ENCODE measurements at regions not wholly inside any gene's neighbourhood (a gene's known extent, or its start where the extent isn't known, plus 50 kb on each side); places are given as distances from the start of the nearest gene placed in this dataset.
"Not testable (repeated sequence)": the region's sequence is repeated elsewhere in the genome, so short reads cannot be mapped to it uniquely, and the experiment has no call there.

DNA sequence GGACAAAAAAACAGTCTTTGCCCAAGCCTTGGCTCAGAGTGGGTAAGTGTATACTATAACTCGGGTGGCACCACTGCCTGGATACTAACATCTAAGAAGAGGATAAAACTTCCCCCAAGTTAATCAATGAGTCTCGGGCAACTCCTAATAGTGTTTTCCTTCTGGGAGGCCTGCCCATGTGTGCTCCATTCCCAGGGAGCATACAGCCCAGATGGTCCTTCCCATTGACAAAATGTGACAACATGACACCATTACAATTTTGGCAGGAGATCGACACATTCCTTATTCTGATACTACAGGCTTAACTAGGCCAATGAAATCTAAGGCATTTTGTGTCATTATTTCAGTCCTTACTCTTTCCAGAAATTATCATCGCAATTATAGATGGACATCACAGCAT lies 52.7 kb upstream of the CRIM1 start:
- FAIRE-seq (no peak), DNase-seq (ENCODE audit: insufficient read length, low spot score) (no peak)

DNA sequence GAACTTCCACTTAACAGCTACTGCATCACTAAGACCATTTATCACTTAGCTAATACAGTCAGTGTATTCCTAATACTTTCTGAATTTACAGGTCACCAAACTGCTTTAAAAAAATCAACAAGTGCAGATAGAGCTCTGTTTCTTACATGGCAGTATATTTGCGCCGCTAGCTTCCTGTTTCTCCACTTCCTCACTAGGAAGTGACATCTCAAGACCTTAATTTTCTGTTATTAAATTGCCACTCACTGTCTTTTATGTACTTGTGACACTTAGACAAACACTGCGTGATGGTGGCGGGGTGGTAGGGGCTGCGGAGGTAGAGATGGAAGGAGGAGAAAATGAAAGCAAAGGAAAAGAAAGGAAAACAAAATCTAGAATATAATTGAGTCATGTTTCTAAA lies 53.7 kb upstream of the CRIM1 start:
- FAIRE-seq (no peak), DNase-seq (ENCODE audit: insufficient read length, low spot score) (no peak)

- FAIRE-seq (no peak), DNase-seq (ENCODE audit: insufficient read length, low spot score) (no peak)
Measured at GRCh38 chr2:36300697-36301096, 54.9 kb upstream of the CRIM1 start.

DNA sequence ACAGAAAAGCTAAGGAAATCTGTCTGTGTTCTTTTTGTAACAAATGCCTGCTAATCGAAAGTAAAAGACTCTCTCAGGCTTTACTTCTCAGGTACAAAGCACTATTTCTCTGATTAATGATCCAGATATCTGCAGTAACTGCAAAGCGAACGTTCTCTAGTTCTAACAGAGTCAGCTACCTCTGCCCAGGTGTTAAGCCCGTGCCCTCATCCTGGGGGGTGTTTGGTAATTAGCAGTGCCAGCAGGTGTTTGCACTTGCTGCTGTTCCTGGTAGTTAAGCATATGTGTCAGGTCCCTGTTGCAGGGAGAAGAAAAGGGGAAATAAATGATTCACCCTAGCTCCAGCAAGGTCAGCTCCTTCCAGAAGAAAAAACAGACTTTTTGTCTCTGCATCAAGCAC lies 58.8 kb upstream of the CRIM1 start:
- no peak for DNase-seq (ENCODE audit: insufficient read length, low spot score)
- FAIRE-seq = no peak

- DNase-seq (ENCODE audit: insufficient read length, low spot score) (no peak), FAIRE-seq (no peak)
Measured at GRCh38 chr2:36294316-36294721, 61.3 kb upstream of the CRIM1 start.

GRCh38 chr2:36290306-36290856 lies 65.2 kb upstream of the CRIM1 start:
- DNase-seq (ENCODE audit: insufficient read length, low spot score) = no peak
- no peak for FAIRE-seq

GRCh38 chr2:36289731-36290130 lies 65.8 kb upstream of the CRIM1 start:
- DNase-seq (ENCODE audit: insufficient read length, low spot score) (no peak), FAIRE-seq (no peak)

GRCh38 chr2:36287363-36288275 lies 68.0 kb upstream of the CRIM1 start:
- DNase-seq (ENCODE audit: insufficient read length, low spot score) (no peak), FAIRE-seq (peak; percentile 37)

DNA sequence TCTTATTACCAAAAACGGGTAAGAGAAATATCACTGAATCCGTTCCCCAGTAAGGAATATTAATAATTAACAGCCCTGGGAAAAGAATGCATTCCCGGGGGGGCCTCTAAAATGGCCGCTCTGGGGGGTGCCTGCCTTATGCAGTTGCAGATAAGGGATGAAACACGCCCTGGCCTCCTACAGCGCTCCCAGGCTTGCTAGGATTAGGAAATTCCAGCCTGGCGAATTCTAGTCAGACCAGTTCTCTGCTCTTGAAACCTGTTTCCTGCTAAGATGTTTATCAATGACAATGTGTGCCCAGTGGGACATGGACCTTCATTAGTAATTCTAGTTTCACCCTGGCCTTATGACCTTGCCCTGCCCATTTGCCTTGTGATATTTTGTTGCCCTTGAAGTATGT lies 76.1 kb upstream of the CRIM1 start:
- DNase-seq (ENCODE audit: insufficient read length, low spot score); FAIRE-seq: not testable (repeated sequence)

- DNase-seq (ENCODE audit: insufficient read length, low spot score) (no peak), FAIRE-seq (peak; percentile 51)
Measured at GRCh38 chr2:36277881-36278523, 77.6 kb upstream of the CRIM1 start.

DNA sequence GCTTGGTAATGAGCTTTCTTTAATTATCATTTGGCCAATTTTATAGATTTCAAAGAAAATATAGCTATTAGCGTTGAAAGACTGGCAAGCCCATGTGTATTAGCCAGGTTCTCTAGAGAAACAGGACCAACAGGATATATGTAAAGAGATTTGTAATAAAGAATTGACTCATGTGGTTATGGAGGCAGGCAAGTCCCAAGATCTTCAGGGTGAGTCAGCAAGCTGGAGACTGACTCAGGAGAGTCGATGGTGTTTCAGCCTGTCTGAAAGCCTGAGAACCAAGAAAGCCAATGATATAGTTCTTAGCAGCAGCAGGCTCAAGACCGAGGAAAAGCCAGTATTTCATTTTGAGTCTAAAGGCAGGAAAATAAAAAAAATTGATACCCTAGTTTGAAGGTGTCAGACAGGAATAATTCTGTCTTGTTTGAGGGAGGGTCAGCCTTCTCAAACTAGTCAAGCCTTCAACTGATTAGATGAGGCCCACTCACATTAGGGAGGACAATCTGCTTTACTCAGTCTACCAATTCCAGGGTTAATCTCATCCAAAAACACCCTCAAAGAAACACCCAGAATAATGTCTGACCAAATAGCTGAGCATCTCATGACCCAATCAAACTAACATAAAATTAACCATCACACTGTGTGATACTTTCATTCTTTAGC lies 78.3 kb upstream of the CRIM1 start:
- peak; percentile 78 for FAIRE-seq
- no peak for DNase-seq (ENCODE audit: insufficient read length, low spot score)

- no peak for DNase-seq (ENCODE audit: insufficient read length, low spot score)
- FAIRE-seq = no peak
Measured at GRCh38 chr2:36271266-36271665, 84.3 kb upstream of the CRIM1 start.

DNA sequence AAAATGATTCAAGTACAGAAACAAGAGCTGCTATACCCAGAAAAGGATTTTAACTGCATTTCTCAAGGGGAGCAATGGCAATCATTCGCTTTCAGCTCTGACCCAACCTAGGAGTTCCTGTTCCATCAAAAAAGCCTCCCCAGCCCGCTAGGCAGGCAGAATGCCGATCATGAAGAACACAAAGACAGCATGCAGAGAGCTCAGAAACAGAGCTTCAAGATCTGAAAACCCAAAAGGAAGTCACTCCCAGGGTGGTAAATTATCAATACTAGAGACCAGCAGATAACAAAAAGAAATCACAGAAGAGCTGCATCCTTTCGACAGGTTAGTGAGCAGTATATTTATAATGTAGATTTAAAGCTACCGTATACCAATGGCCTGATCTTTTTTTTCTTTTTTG lies 84.8 kb upstream of the CRIM1 start:
- FAIRE-seq (no peak), DNase-seq (ENCODE audit: insufficient read length, low spot score) (no peak)

- FAIRE-seq (no peak), DNase-seq (ENCODE audit: insufficient read length, low spot score) (no peak)
Measured at GRCh38 chr2:36267194-36267593, 88.4 kb upstream of the CRIM1 start.

DNA sequence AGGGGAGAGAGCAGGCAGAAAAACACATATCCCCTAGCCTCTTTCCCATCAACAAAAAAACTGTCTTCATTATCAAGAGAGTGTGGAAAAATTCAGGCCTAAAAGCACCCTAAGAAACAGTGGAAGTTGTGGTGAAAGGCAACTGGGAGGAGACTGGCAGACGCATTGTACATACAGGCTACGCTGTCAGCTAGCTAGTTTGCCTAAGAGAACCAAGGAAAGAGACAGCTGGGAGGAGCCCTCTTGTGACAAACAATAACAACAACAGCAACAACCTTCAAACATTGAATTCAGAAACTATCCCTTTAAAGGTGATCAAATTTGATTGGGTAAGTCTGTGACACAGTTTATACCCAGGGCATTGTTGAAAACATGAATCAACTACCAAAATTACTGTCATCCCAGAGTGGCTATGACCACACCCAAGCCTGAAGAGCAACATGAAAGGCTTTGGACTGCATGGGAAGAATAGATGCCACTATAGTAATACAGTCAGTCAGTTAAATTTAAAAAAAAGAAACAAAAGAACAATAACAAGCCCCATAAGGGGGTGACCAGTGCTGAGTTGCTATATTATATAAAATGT lies 88.9 kb upstream of the CRIM1 start:
- DNase-seq (ENCODE audit: insufficient read length, low spot score) (no peak), FAIRE-seq (no peak)

DNA sequence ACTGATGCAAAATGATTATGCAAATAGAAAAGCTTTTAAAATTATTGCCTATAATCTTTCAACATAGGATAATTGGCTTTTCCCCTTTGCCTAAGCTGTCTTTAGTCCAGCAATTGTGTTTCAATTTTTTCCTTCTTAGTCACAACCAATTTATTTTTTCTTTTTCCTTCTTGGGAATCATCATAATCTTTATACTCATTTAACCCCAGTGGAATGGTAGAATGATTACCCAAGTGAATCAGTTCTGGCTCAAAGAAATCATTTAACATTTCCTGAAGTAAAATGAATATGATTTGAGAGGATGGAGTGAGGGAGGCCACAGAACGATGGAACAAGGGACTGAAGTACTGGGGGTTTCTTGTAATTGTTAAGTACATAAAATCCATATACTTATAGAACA lies 93.0 kb upstream of the CRIM1 start:
- FAIRE-seq (no peak), DNase-seq (ENCODE audit: insufficient read length, low spot score) (no peak)

GRCh38 chr2:36255863-36256262 lies 99.7 kb upstream of the CRIM1 start:
- DNase-seq (ENCODE audit: insufficient read length, low spot score) (no peak), FAIRE-seq (no peak)

DNA sequence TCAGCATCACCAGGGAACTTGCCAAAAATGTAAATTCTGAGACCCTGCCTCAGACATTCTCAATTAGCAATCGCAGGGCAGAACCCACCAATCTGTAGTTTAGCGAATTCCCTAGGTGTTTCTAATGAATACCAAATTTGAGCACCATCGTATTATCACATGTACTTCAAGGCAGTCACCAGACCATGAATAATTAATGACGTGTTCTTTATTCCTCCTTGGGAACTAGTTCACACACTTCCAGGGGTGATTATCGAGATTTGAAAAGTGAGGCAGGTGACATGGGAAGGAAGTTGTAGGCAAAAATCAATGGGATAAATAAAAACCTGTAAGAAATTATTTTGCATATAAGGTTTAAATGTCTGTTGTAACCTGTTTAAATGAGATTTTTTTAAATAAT lies 102.5 kb upstream of the CRIM1 start:
- FAIRE-seq = no peak

DNA sequence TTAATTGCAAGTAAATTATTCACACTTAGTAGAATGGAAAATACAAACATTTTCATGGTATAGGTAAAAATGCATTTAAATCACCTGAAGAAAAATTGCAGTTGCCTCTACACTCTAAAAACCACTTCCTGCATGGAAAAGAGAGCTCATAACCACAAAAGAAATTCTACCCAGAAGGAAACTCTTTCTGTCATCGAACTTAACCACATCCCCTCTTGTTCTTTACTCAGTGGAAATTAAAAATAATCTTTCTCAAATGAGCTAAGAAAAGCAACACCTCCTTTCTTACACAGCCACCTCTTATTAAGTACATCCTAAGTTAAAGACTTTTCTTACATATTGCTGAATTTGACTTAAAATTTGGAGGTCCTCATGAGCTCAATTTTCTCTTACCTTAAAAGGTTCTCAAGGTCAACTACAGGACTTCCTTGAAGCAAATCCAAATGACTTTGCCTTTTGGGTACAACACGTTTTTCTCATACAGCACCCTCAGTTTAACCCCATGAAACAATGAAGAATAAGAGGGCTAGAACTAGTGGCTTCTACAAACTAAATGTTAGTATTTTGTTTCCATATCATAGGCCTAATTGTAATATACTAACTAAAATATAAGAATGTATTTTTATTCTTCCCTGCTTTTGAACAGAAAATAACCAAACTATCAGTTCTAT lies 109.1 kb upstream of the CRIM1 start:
- peak; percentile 95 for FAIRE-seq
- DNase-seq (ENCODE audit: insufficient read length, low spot score) = peak; percentile 15

More for the DNA sequence above, 102.5 kb upstream of the CRIM1 start:
- DNase-seq (ENCODE audit: insufficient read length, low spot score) = no peak

- no peak for DNase-seq (ENCODE audit: insufficient read length, low spot score)
- no peak for FAIRE-seq
Measured at GRCh38 chr2:36245651-36246050, 109.9 kb upstream of the CRIM1 start.
